GM23248 (cell line): ENCODE measurements at regions not wholly inside any gene's neighbourhood (a gene's known extent, or its start where the extent isn't known, plus 50 kb on each side); places are given as distances from the start of the nearest gene placed in this dataset.
A peak's percentile ranks its signal among the peaks of the same experiment; 100 is the strongest.

Experiments used
- DNase-seq: peaks from one replicate; pipeline ENCODE4 v3.0.0-alpha.2; 2015
- H2AFZ ChIP-seq: fragments of 200-600 bp; sonication (generic); 2 replicates; pipeline ENCODE4 v1.6.1; 2016; ENCODE audit warnings: antibody characterized with exemption
- H3F3A ChIP-seq: fragments of 200-600 bp; sonication (generic); 2 replicates; pipeline ENCODE4 v1.6.1; 2016; ENCODE audit warnings: mild to moderate bottlenecking, antibody characterized with exemption, mixed run types; ENCODE audit not compliant: insufficient read depth
- H3K27ac ChIP-seq: fragments of 200-600 bp; sonication (generic); 2 replicates; pipeline ENCODE4 v1.5.1; 2016; ENCODE audit warnings: mild to moderate bottlenecking
- H3K27me3 ChIP-seq: fragments of 200-600 bp; sonication (generic); replicated peaks from 2 replicates; pipeline ENCODE4 v1.6.1; 2016; ENCODE audit warnings: mild to moderate bottlenecking; ENCODE audit not compliant: insufficient read depth
- H3K36me3 ChIP-seq: fragments of 200-600 bp; sonication (generic); 2 replicates; pipeline ENCODE4 v1.6.1; 2016; ENCODE audit warnings: low read depth, mild to moderate bottlenecking
- H3K4me1 ChIP-seq: fragments of 200-600 bp; sonication (generic); 2 replicates; pipeline ENCODE4 v1.6.1; 2016; ENCODE audit warnings: mild to moderate bottlenecking; ENCODE audit not compliant: insufficient read depth
- H3K4me2 ChIP-seq: fragments of 200-600 bp; sonication (generic); one replicate; pipeline ENCODE4 v1.6.1; 2016; ENCODE audit warnings: mild to moderate bottlenecking; ENCODE audit not compliant: unreplicated experiment
- H3K4me3 ChIP-seq: fragments of 200-600 bp; sonication (generic); 2 replicates; pipeline ENCODE4 v1.5.1; 2016; ENCODE audit warnings: mild to moderate bottlenecking
- H3K79me2 ChIP-seq: fragments of 200-600 bp; sonication (generic); 2 replicates; pipeline ENCODE4 v1.6.1; 2016; ENCODE audit warnings: mild to moderate bottlenecking; ENCODE audit not compliant: insufficient read depth
- H3K9ac ChIP-seq: fragments of 200-600 bp; sonication (generic); 2 replicates; pipeline ENCODE4 v1.6.1; 2016; ENCODE audit warnings: mild to moderate bottlenecking
- H3K9me2 ChIP-seq: fragments of 200-600 bp; sonication (generic); 2 replicates; pipeline ENCODE4 v1.6.1; 2016; ENCODE audit warnings: mixed run types, mild to moderate bottlenecking, moderate library complexity; ENCODE audit not compliant: insufficient read depth
- H3K9me3 ChIP-seq: fragments of 200-600 bp; sonication (generic); one replicate; pipeline ENCODE4 v1.6.1; 2017; ENCODE audit warnings: low read depth
- H4K20me1 ChIP-seq: fragments of 200-600 bp; sonication (generic); 2 replicates; pipeline ENCODE4 v1.6.0; 2016; ENCODE audit not compliant: insufficient read depth
- EZH2 ChIP-seq: fragments of 200-600 bp; sonication (generic); IDR thresholded peaks from 2 replicates; pipeline ENCODE4 v1.6.1; 2018; ENCODE audit warnings: antibody characterized with exemption, mild to moderate bottlenecking; ENCODE audit not compliant: insufficient read depth, poor library complexity, severe bottlenecking
- EZH2phosphoT487 ChIP-seq: fragments of 200-600 bp; sonication (generic); IDR thresholded peaks from 2 replicates; pipeline ENCODE4 v1.6.1; 2018; ENCODE audit warnings: antibody characterized with exemption, moderate library complexity, mild to moderate bottlenecking, low read depth; ENCODE audit not compliant: insufficient read depth
- WGBS, 2 experiments: methylation state at CpG; one replicate each; pipeline ENCODE4 v1.1.6; 2015 to 2017; ENCODE audit warnings: low lambda C conversion rate in 2 of 2, low coverage in 1 of 2; ENCODE audit errors: missing lambda C conversion rate in 2 of 2; 5-methylcytosine and 5-hydroxymethylcytosine counted together
- in situ Hi-C: fragments of 300-500 bp; cut with MboI; formaldehyde crosslinking; loops from 2 replicates; pipeline ENCODE4 v1.15.0; 2020

- Histone ChIP-seq H4K20me1 (no peaks in the 10 kb centered on the region), H3K4me3 (no peak overlapping the region), H3K4me2 (peak overlapping the region; percentile 35), H3F3A (no peaks in the 10 kb centered on the region), H3K9ac (no peak overlapping the region), H3K79me2 (no peaks in the 10 kb centered on the region), H3K4me1 (peaks cover 16% of the 10 kb centered on the region), H3K27ac (0 out of 2 replicates have a peak overlapping the region, but pooled peaks have one; percentile 14), H3K9me3 (no peaks in the 10 kb centered on the region), H3K27me3 (no peaks in the 10 kb centered on the region), H3K9me2 (no peaks in the 10 kb centered on the region), H2AFZ (peak overlapping the region; percentile 47), H3K36me3 (no peaks in the 10 kb centered on the region)
- in situ Hi-C loops = no loop called here
- DNase-seq = no peak
- TF ChIP-seq EZH2 = no peak
- no peak for TF ChIP-seq EZH2phosphoT487
- WGBS, 2 experiments = 66 to 68% methylated on average over 3 of the region's 3 CpGs
Observed at GRCh38 chr2:54386585-54386984, 69.5 kb upstream of the SPTBN1 start.

- no peaks in the 10 kb centered on the region for H3F3A ChIP-seq
- no peaks in the 10 kb centered on the region for H4K20me1 ChIP-seq
- H3K9me3 ChIP-seq = no peaks in the 10 kb centered on the region
- H3K9me2 ChIP-seq = no peaks in the 10 kb centered on the region
- WGBS, 2 experiments = 10 to 11% methylated on average over 7 of the region's 7 CpGs
- H3K36me3 ChIP-seq = no peaks in the 10 kb centered on the region
- in situ Hi-C loops = no loop called here
- peaks cover 16% of the 10 kb centered on the region for H3K4me1 ChIP-seq
- H3K79me2 ChIP-seq = no peaks in the 10 kb centered on the region
- H3K27me3 ChIP-seq = no peaks in the 10 kb centered on the region
- no peak overlapping the region for H3K9ac ChIP-seq
- H3K4me3 ChIP-seq = no peak overlapping the region
- TF ChIP-seq EZH2 = no peak
- TF ChIP-seq EZH2phosphoT487 = no peak
- peak overlapping the region; percentile 47 for H2AFZ ChIP-seq
- peak overlapping the region; percentile 20; the same call in 1 of the 2 replicates for H3K27ac ChIP-seq
- H3K4me2 ChIP-seq = peak overlapping the region; percentile 35
- DNase-seq = peak; percentile 77
Observed at GRCh38 chr2:54387059-54387991, 68.8 kb upstream of the SPTBN1 start.

GRCh38 chr2:54388076-54388475 is 68.1 kb upstream of the SPTBN1 start:
- no peak for TF ChIP-seq EZH2phosphoT487
- TF ChIP-seq EZH2 = no peak
- no peak overlapping the region for H2AFZ ChIP-seq
- H3K9me2 ChIP-seq = no peaks in the 10 kb centered on the region
- in situ Hi-C loops = no loop called here
- H3K79me2 ChIP-seq = no peaks in the 10 kb centered on the region
- H3K9ac ChIP-seq = no peak overlapping the region
- no peak overlapping the region for H3K4me3 ChIP-seq
- H3K27ac ChIP-seq = no peak overlapping the region
- WGBS, 2 experiments = 87 to 88% methylated on average over 5 of the region's 5 CpGs
- H3K9me3 ChIP-seq = no peaks in the 10 kb centered on the region
- H3F3A ChIP-seq = no peaks in the 10 kb centered on the region
- no peaks in the 10 kb centered on the region for H4K20me1 ChIP-seq
- no peak for DNase-seq
- H3K36me3 ChIP-seq = no peaks in the 10 kb centered on the region
- no peaks in the 10 kb centered on the region for H3K27me3 ChIP-seq
- H3K4me2 ChIP-seq = no peak overlapping the region
- peaks cover 16% of the 10 kb centered on the region for H3K4me1 ChIP-seq

- H3K4me2 ChIP-seq = no peak overlapping the region
- no peaks in the 10 kb centered on the region for H3K36me3 ChIP-seq
- H3K27me3 ChIP-seq = no peaks in the 10 kb centered on the region
- in situ Hi-C loops = no loop called here
- peaks cover 3% of the 10 kb centered on the region; the same call in 1 of the 2 replicates for H3K4me1 ChIP-seq
- WGBS, 2 experiments = 99 to 100% methylated on average over 2 of the region's 2 CpGs
- H3K79me2 ChIP-seq = no peaks in the 10 kb centered on the region
- no peaks in the 10 kb centered on the region for H4K20me1 ChIP-seq
- H3K27ac ChIP-seq = no peak overlapping the region
- DNase-seq = no peak
- no peak overlapping the region for H3K4me3 ChIP-seq
- no peak overlapping the region for H2AFZ ChIP-seq
- TF ChIP-seq EZH2phosphoT487 = no peak
- TF ChIP-seq EZH2 = no peak
- H3K9me3 ChIP-seq = no peaks in the 10 kb centered on the region
- H3K9me2 ChIP-seq = no peaks in the 10 kb centered on the region
- no peak overlapping the region for H3K9ac ChIP-seq
- no peaks in the 10 kb centered on the region for H3F3A ChIP-seq
Observed at GRCh38 chr2:54392555-54393324, 63.4 kb upstream of the SPTBN1 start.
